ENCODE measurements at regions not wholly inside any gene's neighbourhood (a gene's known extent, or its start where the extent isn't known, plus 50 kb on each side); places are given as distances from the start of the nearest gene placed in this dataset.

- TF ChIP-seq CHD7 (IDR thresholded peaks at IDR 0.05; ENCODE audit: insufficient replicate concordance, low read length) (no peak), KDM5A (IDR thresholded peaks at IDR 0.05; ENCODE audit: low read length) (no peak), SIX5 (IDR thresholded peaks at IDR 0.05; ENCODE audit: low read depth, low read length) (no peak), TEAD4 (IDR thresholded peaks at IDR 0.05; ENCODE audit: low read depth, low read length) (no peak), MAFK (IDR thresholded peaks at IDR 0.05; ENCODE audit: low read depth, low read length) (no peak), JUND (IDR thresholded peaks at IDR 0.05; ENCODE audit: low read length) (no peak), TAF7 (optimal IDR thresholded peaks at IDR 0.05; ENCODE audit: borderline replicate concordance, low read depth, low read length) (no peak)
Measured at GRCh38 chr20:40189621-40190020, 499.4 kb downstream of the MAFB start (continued).
